Activated CD4-positive, alpha-beta T cell treated with anti-CD3 and anti-CD28 coated beads for 36 hours (primary cell): ENCODE measurements at regions not wholly inside any gene's neighbourhood (a gene's known extent, or its start where the extent isn't known, plus 50 kb on each side); places are given as distances from the start of the nearest gene placed in this dataset.
A peak's percentile ranks its signal among the peaks of the same experiment; 100 is the strongest.

Experiments used
- ATAC-seq: fragments of 200-7000 bp; cut with Tn5 transposase; one replicate; pipeline ENCODE4 v1.10.0; 2021; ENCODE audit warnings: mild to moderate bottlenecking, moderate library complexity
- CTCF ChIA-PET: fragments of 350-600 bp; sonication (Branson Sonifier 250); formaldehyde crosslinking; loops from one replicate; lab custom pipeline; 2021; ENCODE audit warnings: antibody characterized with exemption; lab: Charles Lee
- POLR2A ChIA-PET: fragments of 350-600 bp; sonication (Branson Sonifier 250); formaldehyde crosslinking; loops from one replicate; lab custom pipeline; 2021; ENCODE audit warnings: antibody characterized with exemption, inconsistent platforms; lab: Charles Lee
- DNase-seq: peaks from one replicate; pipeline ENCODE4 v3.0.0-alpha.2; 2020
- H3K27ac Mint-ChIP-seq: one replicate; pipeline ENCODE4 v1.8.0; 2021; ENCODE audit warnings: mixed read lengths
- H3K27me3 Mint-ChIP-seq: one replicate; pipeline ENCODE4 v1.8.0; 2021; ENCODE audit warnings: mixed read lengths
- H3K36me3 Mint-ChIP-seq: one replicate; pipeline ENCODE4 v1.8.0; 2021; ENCODE audit warnings: low read depth, mixed read lengths
- H3K4me1 Mint-ChIP-seq: one replicate; pipeline ENCODE4 v1.8.0; 2021; ENCODE audit warnings: mixed read lengths
- H3K4me3 Mint-ChIP-seq: one replicate; pipeline ENCODE4 v1.8.0; 2021; ENCODE audit warnings: mild to moderate bottlenecking, moderate library complexity, mixed read lengths
- H3K9me3 Mint-ChIP-seq: one replicate; pipeline ENCODE4 v1.8.0; 2021; ENCODE audit warnings: low read depth, mixed read lengths
- intact Hi-C, 2 experiments: fragments of 100-400 bp; cut with DNase I in 1 of 2; cut with micrococcal nuclease in 1 of 2; formaldehyde crosslinking; loops; one replicate each; pipeline versions ENCODE4 v1.14.2 to v1.15.1; 2022 to 2024; cut with DNase I, micrococcal nuclease

- H3K4me3 Mint-ChIP-seq = no peak overlapping the region
- peak overlapping the region; percentile 15 for H3K27ac Mint-ChIP-seq
- ChIA-PET CTCF (interaction anchor here (1.2 kb wide), 1 partner anchor 57 kb away, joined by 4 read pairs; no protein-coding TSS in a partner anchor), POLR2A (no interaction called here)
- H3K36me3 Mint-ChIP-seq = peaks cover 12% of the 10 kb centered on the region
- DNase-seq (no peak), ATAC-seq (no peak)
- peaks cover 48% of the 10 kb centered on the region for H3K4me1 Mint-ChIP-seq
- peaks cover 24% of the 10 kb centered on the region for H3K9me3 Mint-ChIP-seq
- intact Hi-C loops = loop anchor here in 1 of 2 experiments (5.0 kb wide), 1 partner anchor 78 kb away; no protein-coding TSS in a partner anchor
- no peaks in the 10 kb centered on the region for H3K27me3 Mint-ChIP-seq
Observed at GRCh38 chr5:91283899-91284298, 99.2 kb downstream of the ARRDC3 start.

- POLR2A ChIA-PET = no interaction called here
- CTCF ChIA-PET = interaction anchor here (0.7 to 1.2 kb wide), 2 partner anchors 56 to 115 kb away, joined by 3 to 4 read pairs; no protein-coding TSS in a partner anchor
- Mint-ChIP-seq H3K27ac (peak overlapping the region; percentile 15), H3K36me3 (peaks cover 12% of the 10 kb centered on the region), H3K27me3 (no peaks in the 10 kb centered on the region), H3K4me1 (peaks cover 48% of the 10 kb centered on the region), H3K9me3 (peaks cover 24% of the 10 kb centered on the region), H3K4me3 (no peak overlapping the region)
- intact Hi-C loops = loop anchor here in 1 of 2 experiments (5.0 kb wide), 1 partner anchor 79 kb away; no protein-coding TSS in a partner anchor
- ATAC-seq (no peak), DNase-seq (peak; percentile 22)
Observed at GRCh38 chr5:91283326-91283725, 99.8 kb downstream of the ARRDC3 start.

GRCh38 chr5:91282210-91282609, 100.9 kb downstream of the ARRDC3 start:
- H3K4me1 Mint-ChIP-seq = peaks cover 53% of the 10 kb centered on the region
- POLR2A ChIA-PET = interaction anchor here (0.5 to 1.0 kb wide), 2 partner anchors 101 to 113 kb away, joined by 5 to 6 read pairs; partner anchors contain the start of gene ARRDC3
- H3K27ac Mint-ChIP-seq = peak overlapping the region; percentile 69
- peaks cover 24% of the 10 kb centered on the region for H3K9me3 Mint-ChIP-seq
- DNase-seq (no peak), ATAC-seq (no peak)
- intact Hi-C loops = loop anchor here in 1 of 2 experiments (5.0 kb wide), 1 partner anchor 80 kb away; no protein-coding TSS in a partner anchor
- CTCF ChIA-PET = interaction anchor here (0.9 to 4.0 kb wide), 3 partner anchors 10 to 102 kb away, joined by 3 to 27 read pairs (median 4); no protein-coding TSS in a partner anchor
- H3K27me3 Mint-ChIP-seq = no peaks in the 10 kb centered on the region
- H3K4me3 Mint-ChIP-seq = no peak overlapping the region
- peaks cover 12% of the 10 kb centered on the region for H3K36me3 Mint-ChIP-seq

GRCh38 chr5:91281401-91281800, 101.7 kb downstream of the ARRDC3 start:
- no peaks in the 10 kb centered on the region for H3K27me3 Mint-ChIP-seq
- ATAC-seq = peak; percentile 27
- no peak for DNase-seq
- CTCF ChIA-PET = interaction anchor here (0.9 to 4.0 kb wide), 4 partner anchors 33 to 103 kb away, joined by 3 to 27 read pairs (median 6); no protein-coding TSS in a partner anchor
- peaks cover 24% of the 10 kb centered on the region for H3K9me3 Mint-ChIP-seq
- POLR2A ChIA-PET = interaction anchor here (0.7 to 2.3 kb wide), 4 partner anchors 21 to 103 kb away, joined by 3 to 17 read pairs (median 7); partner anchors contain the start of gene ARRDC3
- peak overlapping the region; percentile 76 for H3K4me3 Mint-ChIP-seq
- H3K36me3 Mint-ChIP-seq = peaks cover 12% of the 10 kb centered on the region
- intact Hi-C loops = loop anchor here (1.0 to 5.0 kb wide), 4 partner anchors 53 to 119 kb away; no protein-coding TSS in a partner anchor
- peaks cover 53% of the 10 kb centered on the region for H3K4me1 Mint-ChIP-seq
- H3K27ac Mint-ChIP-seq = peak overlapping the region; percentile 99

GRCh38 chr5:91280362-91281269, 102.5 kb downstream of the ARRDC3 start:
- Mint-ChIP-seq H3K27ac (peak overlapping the region; percentile 99), H3K9me3 (peaks cover 21% of the 10 kb centered on the region), H3K4me3 (peak overlapping the region; percentile 76), H3K27me3 (no peaks in the 10 kb centered on the region), H3K4me1 (peaks cover 53% of the 10 kb centered on the region), H3K36me3 (peaks cover 12% of the 10 kb centered on the region)
- ATAC-seq = peak; percentile 80
- DNase-seq = peak; percentile 97
- POLR2A ChIA-PET = interaction anchor here (0.6 to 2.3 kb wide), 9 partner anchors 10 to 869 kb away, joined by 3 to 17 read pairs (median 3); partner anchors contain the start of gene ARRDC3
- CTCF ChIA-PET = interaction anchor here (0.7 to 4.0 kb wide), 8 partner anchors 9 to 179 kb away, joined by 3 to 27 read pairs (median 5); no protein-coding TSS in a partner anchor
- intact Hi-C loops = loop anchor here (1.0 to 5.0 kb wide), 8 partner anchors 34 to 118 kb away; partner anchors contain the start of gene ARRDC3 (in 1 of the 2)

GRCh38 chr5:91277840-91278239, 105.3 kb downstream of the ARRDC3 start:
- ATAC-seq (no peak), DNase-seq (no peak)
- Mint-ChIP-seq H3K36me3 (peaks cover 6% of the 10 kb centered on the region), H3K27me3 (no peaks in the 10 kb centered on the region), H3K9me3 (peaks cover 7% of the 10 kb centered on the region), H3K4me3 (no peak overlapping the region), H3K27ac (no peak overlapping the region), H3K4me1 (peaks cover 39% of the 10 kb centered on the region)
- ChIA-PET CTCF (interaction anchor here (1.4 kb wide), 1 partner anchor 9 kb away, joined by 3 read pairs; no protein-coding TSS in a partner anchor), POLR2A (interaction anchor here (0.9 kb wide), 1 partner anchor 93 kb away, joined by 4 read pairs; no protein-coding TSS in a partner anchor)
- intact Hi-C loops = no loop called here

- no peak overlapping the region for H3K4me3 Mint-ChIP-seq
- H3K27ac Mint-ChIP-seq = no peak overlapping the region
- POLR2A ChIA-PET = interaction anchor here (0.9 kb wide), 1 partner anchor 94 kb away, joined by 4 read pairs; no protein-coding TSS in a partner anchor
- H3K27me3 Mint-ChIP-seq = no peaks in the 10 kb centered on the region
- H3K4me1 Mint-ChIP-seq = peaks cover 34% of the 10 kb centered on the region
- H3K9me3 Mint-ChIP-seq = peaks cover 3% of the 10 kb centered on the region
- ATAC-seq = no peak
- peaks cover under 1% of the 10 kb centered on the region for H3K36me3 Mint-ChIP-seq
- CTCF ChIA-PET = interaction anchor here (1.4 to 2.8 kb wide), 2 partner anchors 8 to 108 kb away, joined by 3 to 8 read pairs; no protein-coding TSS in a partner anchor
- intact Hi-C loops = no loop called here
- no peak for DNase-seq
Observed at GRCh38 chr5:91277093-91277626, 106.0 kb downstream of the ARRDC3 start.

- intact Hi-C loops = no loop called here
- Mint-ChIP-seq H3K4me1 (peaks cover 21% of the 10 kb centered on the region), H3K27me3 (no peaks in the 10 kb centered on the region), H3K27ac (no peak overlapping the region), H3K4me3 (no peak overlapping the region), H3K36me3 (no peaks in the 10 kb centered on the region), H3K9me3 (no peaks in the 10 kb centered on the region)
- ChIA-PET POLR2A (no interaction called here), CTCF (interaction anchor here (0.6 to 1.3 kb wide), 4 partner anchors 7 to 408 kb away, joined by 4 to 6 read pairs (median 5); no protein-coding TSS in a partner anchor)
- peak; percentile 67 for ATAC-seq
- DNase-seq = no peak
Observed at GRCh38 chr5:91272858-91273257, 110.3 kb downstream of the ARRDC3 start.

- Mint-ChIP-seq H3K4me3 (no peak overlapping the region), H3K27me3 (no peaks in the 10 kb centered on the region), H3K9me3 (no peaks in the 10 kb centered on the region), H3K4me1 (peaks cover 17% of the 10 kb centered on the region), H3K27ac (no peak overlapping the region), H3K36me3 (no peaks in the 10 kb centered on the region)
- ATAC-seq (no peak), DNase-seq (no peak)
- intact Hi-C loops = no loop called here
- ChIA-PET CTCF (interaction anchor here (0.6 to 1.3 kb wide), 5 partner anchors 8 to 118 kb away, joined by 3 to 6 read pairs (median 4); no protein-coding TSS in a partner anchor), POLR2A (no interaction called here)
Observed at GRCh38 chr5:91271999-91272398, 111.1 kb downstream of the ARRDC3 start.

GRCh38 chr5:91269198-91269597, 113.9 kb downstream of the ARRDC3 start:
- Mint-ChIP-seq H3K27me3 (no peaks in the 10 kb centered on the region), H3K27ac (no peak overlapping the region), H3K4me1 (peaks cover 25% of the 10 kb centered on the region), H3K9me3 (no peaks in the 10 kb centered on the region), H3K4me3 (no peak overlapping the region), H3K36me3 (no peaks in the 10 kb centered on the region)
- ChIA-PET POLR2A (no interaction called here), CTCF (interaction anchor here (0.5 to 1.6 kb wide), 9 partner anchors 9 to 155 kb away, joined by 3 to 6 read pairs (median 4); no protein-coding TSS in a partner anchor)
- peak; percentile 58 for DNase-seq
- intact Hi-C loops = loop anchor here in 1 of 2 experiments (5.0 kb wide), 1 partner anchor 43 kb away; no protein-coding TSS in a partner anchor
- peak; percentile 78 for ATAC-seq
